ENCODE measurements at regions not wholly inside any gene's neighbourhood (a gene's known extent, or its start where the extent isn't known, plus 50 kb on each side); places are given as distances from the start of the nearest gene placed in this dataset.

- no peak overlapping the region for H3K4me3 ChIP-seq (replicated peaks in 1 of 4; ENCODE audit: control extremely low read depth in 1 of 4, insufficient read depth in 1 of 4, low read depth in 3 of 4, low read length in 4 of 4)
- no peaks in the 10 kb centered on the region for H3K79me2 ChIP-seq (ENCODE audit: control insufficient read depth, insufficient read depth, low read length)
- H2AFZ ChIP-seq (ENCODE audit: low read length): no peak overlapping the region
- H3K4me2 ChIP-seq (ENCODE audit: extremely low read depth, insufficient read depth, low read length): no peak overlapping the region
- H3K27me3 ChIP-seq (ENCODE audit: control insufficient read depth, insufficient read depth, low read length): no peaks in the 10 kb centered on the region
- no peaks in the 10 kb centered on the region for H3K4me1 ChIP-seq (ENCODE audit: control insufficient read depth, extremely low read depth, insufficient read depth, low read length)
- no peaks in the 10 kb centered on the region for H4K20me1 ChIP-seq (ENCODE audit: control insufficient read depth, extremely low read depth, insufficient read depth, low read length)
- no peak overlapping the region for H3K27ac ChIP-seq (ENCODE audit: insufficient read depth, low read length)
- H3K9me3 ChIP-seq (ENCODE audit: control insufficient read depth, insufficient read depth, low read depth, low read length): no peaks in the 10 kb centered on the region
- TF ChIP-seq CTCF (conservative IDR thresholded peaks at IDR 0.05 in 1 of 2, IDR thresholded peaks at IDR 0.05 in 1 of 2; ENCODE audit: low read depth in 1 of 2, low read length in 2 of 2) (no peak), EZH2 (IDR thresholded peaks at IDR 0.05; ENCODE audit: low read length, missing control alignments) (no peak)
- no peaks in the 10 kb centered on the region for H3K36me3 ChIP-seq (ENCODE audit: control insufficient read depth, insufficient read depth, low read length)
- no peak overlapping the region for H3K9ac ChIP-seq (ENCODE audit: insufficient read depth, low read length)
- DNase-seq (ENCODE audit: low read depth in 2 of 2): no peak
Measured at GRCh38 chr3:64305731-64306130, 80.5 kb upstream of the PRICKLE2 start.

GRCh38 chr3:64304828-64305410 is 79.7 kb upstream of the PRICKLE2 start:
- Histone ChIP-seq H3K9ac (ENCODE audit: insufficient read depth, low read length) (no peak overlapping the region), H4K20me1 (ENCODE audit: control insufficient read depth, extremely low read depth, insufficient read depth, low read length) (no peaks in the 10 kb centered on the region), H2AFZ (ENCODE audit: low read length) (no peak overlapping the region), H3K36me3 (ENCODE audit: control insufficient read depth, insufficient read depth, low read length) (no peaks in the 10 kb centered on the region), H3K27me3 (ENCODE audit: control insufficient read depth, insufficient read depth, low read length) (no peaks in the 10 kb centered on the region), H3K4me1 (ENCODE audit: control insufficient read depth, extremely low read depth, insufficient read depth, low read length) (no peaks in the 10 kb centered on the region), H3K4me3 (replicated peaks in 1 of 4; ENCODE audit: control extremely low read depth in 1 of 4, insufficient read depth in 1 of 4, low read depth in 3 of 4, low read length in 4 of 4) (no peak overlapping the region), H3K79me2 (ENCODE audit: control insufficient read depth, insufficient read depth, low read length) (no peaks in the 10 kb centered on the region), H3K27ac (ENCODE audit: insufficient read depth, low read length) (no peak overlapping the region), H3K4me2 (ENCODE audit: extremely low read depth, insufficient read depth, low read length) (no peak overlapping the region), H3K9me3 (ENCODE audit: control insufficient read depth, insufficient read depth, low read depth, low read length) (no peaks in the 10 kb centered on the region)
- no peak for TF ChIP-seq CTCF (conservative IDR thresholded peaks at IDR 0.05 in 1 of 2, IDR thresholded peaks at IDR 0.05 in 1 of 2; ENCODE audit: low read depth in 1 of 2, low read length in 2 of 2)
- TF ChIP-seq EZH2 (IDR thresholded peaks at IDR 0.05; ENCODE audit: low read length, missing control alignments): no peak
- no peak for DNase-seq (ENCODE audit: low read depth in 2 of 2)

DNA sequence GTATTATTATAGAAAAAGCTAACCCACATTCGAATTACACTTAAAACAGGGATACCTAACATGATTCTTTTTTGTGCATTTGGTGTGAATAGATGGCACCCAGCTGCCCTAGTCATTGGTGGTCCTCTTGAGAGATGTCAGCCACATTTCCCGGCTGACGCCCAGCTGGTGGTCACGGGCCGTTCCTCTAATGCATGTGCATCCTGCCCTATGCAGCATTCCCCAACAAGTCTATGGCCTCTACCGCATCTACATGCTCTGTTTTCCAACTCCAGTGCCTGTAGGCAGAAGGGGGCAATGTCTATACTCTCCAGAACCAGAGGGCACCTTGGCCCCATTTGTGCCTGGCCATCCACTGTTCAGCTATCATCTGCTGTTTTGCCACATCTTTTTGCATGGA is 78.6 kb upstream of the PRICKLE2 start:
- Histone ChIP-seq H3K4me2 (ENCODE audit: extremely low read depth, insufficient read depth, low read length) (no peak overlapping the region), H3K27me3 (ENCODE audit: control insufficient read depth, insufficient read depth, low read length) (no peaks in the 10 kb centered on the region), H3K4me1 (ENCODE audit: control insufficient read depth, extremely low read depth, insufficient read depth, low read length) (no peaks in the 10 kb centered on the region), H4K20me1 (ENCODE audit: control insufficient read depth, extremely low read depth, insufficient read depth, low read length) (no peaks in the 10 kb centered on the region), H2AFZ (ENCODE audit: low read length) (no peak overlapping the region), H3K4me3 (replicated peaks in 1 of 4; ENCODE audit: control extremely low read depth in 1 of 4, insufficient read depth in 1 of 4, low read depth in 3 of 4, low read length in 4 of 4) (no peak overlapping the region), H3K9me3 (ENCODE audit: control insufficient read depth, insufficient read depth, low read depth, low read length) (no peaks in the 10 kb centered on the region), H3K9ac (ENCODE audit: insufficient read depth, low read length) (no peak overlapping the region), H3K79me2 (ENCODE audit: control insufficient read depth, insufficient read depth, low read length) (no peaks in the 10 kb centered on the region), H3K36me3 (ENCODE audit: control insufficient read depth, insufficient read depth, low read length) (no peaks in the 10 kb centered on the region), H3K27ac (ENCODE audit: insufficient read depth, low read length) (no peak overlapping the region)
- no peak for DNase-seq (ENCODE audit: low read depth in 2 of 2)
- TF ChIP-seq EZH2 (IDR thresholded peaks at IDR 0.05; ENCODE audit: low read length, missing control alignments) (no peak), CTCF (conservative IDR thresholded peaks at IDR 0.05 in 1 of 2, IDR thresholded peaks at IDR 0.05 in 1 of 2; ENCODE audit: low read depth in 1 of 2, low read length in 2 of 2) (no peak)
